ENCODE measurements at regions not wholly inside any gene's neighbourhood (a gene's known extent, or its start where the extent isn't known, plus 50 kb on each side); places are given as distances from the start of the nearest gene placed in this dataset.
"Not testable (repeated sequence)": the region's sequence is repeated elsewhere in the genome, so short reads cannot be mapped to it uniquely, and the experiment has no call there.

DNA sequence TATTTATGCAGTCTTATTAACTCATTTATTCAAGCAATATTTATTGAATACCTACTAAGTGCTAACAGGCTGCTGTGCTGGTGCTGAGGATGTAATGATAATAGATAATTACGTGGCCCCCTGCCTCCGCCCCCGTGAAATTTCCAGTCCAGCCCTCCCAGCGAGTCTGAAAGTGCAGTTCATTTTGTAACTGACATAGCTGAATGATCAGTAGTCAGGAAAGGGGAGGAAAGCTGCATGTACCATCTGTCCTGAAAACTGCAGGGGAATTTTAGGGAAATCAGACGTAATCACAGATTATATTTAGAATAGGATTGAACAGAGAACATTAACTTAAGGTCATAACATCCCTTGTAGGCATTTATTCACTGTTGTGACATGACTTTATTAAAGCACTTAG, 736.8 kb downstream of the MCTP2 start:
- no peak for DNase-seq (ENCODE audit: extremely low read depth in 1 of 2, low read depth in 1 of 2)

DNA sequence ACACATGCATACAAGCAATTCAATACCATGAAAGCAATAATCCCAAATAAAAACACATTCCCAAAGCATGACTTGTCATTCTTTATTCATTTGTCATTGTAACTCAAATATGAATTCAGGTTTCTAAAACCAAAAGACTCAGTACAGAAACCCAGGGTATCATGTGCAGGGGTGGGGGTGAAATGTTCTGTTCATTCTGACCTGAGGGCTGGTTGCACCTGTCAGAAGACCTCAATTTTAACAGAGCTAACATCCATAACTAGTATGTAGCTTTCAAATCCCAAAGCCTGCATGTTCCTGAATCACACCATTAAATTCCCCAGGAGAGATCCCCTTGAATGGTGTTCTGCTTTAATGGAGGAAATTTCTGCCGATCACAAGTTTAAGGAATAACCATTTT, 738.7 kb downstream of the MCTP2 start:
- DNase-seq (ENCODE audit: extremely low read depth in 1 of 2, low read depth in 1 of 2): no peak

DNA sequence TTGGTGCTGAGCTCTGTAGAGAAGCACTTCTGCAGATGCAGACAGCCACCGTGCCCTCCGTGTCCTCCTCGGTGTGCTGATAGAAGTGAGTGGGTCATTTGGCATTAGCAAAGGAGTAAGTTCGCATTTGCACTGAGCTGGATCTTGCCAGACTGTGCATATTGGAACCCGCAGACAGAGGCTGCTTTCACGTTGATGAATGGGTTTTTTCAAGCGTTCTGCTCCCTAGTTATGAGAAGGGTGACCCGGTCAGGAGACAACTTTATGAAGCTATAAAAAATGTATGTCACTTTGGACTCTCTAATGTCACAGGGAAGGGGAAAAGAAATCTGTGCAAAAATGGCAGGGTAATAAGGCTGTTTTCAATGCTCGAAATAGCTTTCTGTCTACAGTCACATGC, 739.4 kb downstream of the MCTP2 start:
- DNase-seq (ENCODE audit: extremely low read depth in 1 of 2, low read depth in 1 of 2): no peak

DNA sequence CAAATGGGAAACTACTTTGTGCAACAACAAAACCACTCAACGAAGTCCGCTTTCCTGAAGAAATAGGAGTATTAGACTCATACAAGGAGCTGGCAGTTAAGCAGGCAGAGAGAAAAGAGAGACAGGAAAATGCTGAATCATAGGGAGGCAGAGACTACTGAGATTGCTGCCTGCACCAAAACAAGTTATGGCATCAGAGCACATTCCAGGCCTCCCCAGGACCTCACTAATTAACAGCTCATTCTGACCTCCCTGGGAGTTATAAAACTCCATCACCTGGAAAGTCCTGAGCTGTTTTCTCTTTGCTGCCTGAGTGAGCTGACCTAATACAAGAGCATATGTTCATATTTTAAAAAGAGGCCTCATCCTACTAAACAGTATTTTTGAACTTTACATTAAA, 741.0 kb downstream of the MCTP2 start:
- no peak for DNase-seq (ENCODE audit: extremely low read depth in 1 of 2, low read depth in 1 of 2)

DNA sequence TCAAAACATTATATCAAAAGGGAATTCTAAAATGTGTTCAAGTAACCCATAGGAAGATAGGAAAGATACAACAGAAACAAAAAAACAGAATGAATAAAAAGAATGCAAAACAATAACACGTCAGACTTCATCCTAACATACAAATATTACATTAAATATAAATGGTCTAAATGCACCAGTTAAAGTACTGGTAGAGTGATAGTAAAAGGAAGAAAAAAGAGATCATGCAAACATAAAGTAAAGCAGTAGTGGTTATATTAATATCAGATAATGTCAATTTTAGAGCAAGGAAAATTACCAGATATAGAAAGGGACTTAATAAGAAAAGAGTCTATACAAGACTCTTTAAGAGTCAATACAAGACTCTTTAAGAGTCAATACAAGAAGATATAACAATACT, 755.7 kb downstream of the MCTP2 start:
- DNase-seq (ENCODE audit: extremely low read depth in 1 of 2, low read depth in 1 of 2): no peak

DNA sequence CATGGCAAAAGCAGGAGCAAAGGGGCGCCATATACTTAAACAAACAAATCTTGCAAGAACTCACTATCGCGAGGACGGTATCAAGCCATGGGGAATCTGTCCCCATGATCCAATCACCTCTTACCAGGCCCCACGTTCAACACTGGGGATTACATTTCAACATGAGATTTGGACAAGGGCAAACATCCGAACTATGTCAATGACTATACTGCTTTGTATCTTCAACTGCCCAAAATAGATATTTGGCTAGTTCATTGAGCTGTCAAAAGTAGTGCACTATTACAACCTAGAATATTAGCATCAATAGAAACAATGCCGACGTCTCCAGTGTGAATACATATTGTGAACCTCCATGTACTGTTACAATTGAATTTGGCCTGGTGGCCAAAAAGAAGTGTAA, 760.4 kb downstream of the MCTP2 start:
- DNase-seq (ENCODE audit: extremely low read depth in 1 of 2, low read depth in 1 of 2): no peak

DNA sequence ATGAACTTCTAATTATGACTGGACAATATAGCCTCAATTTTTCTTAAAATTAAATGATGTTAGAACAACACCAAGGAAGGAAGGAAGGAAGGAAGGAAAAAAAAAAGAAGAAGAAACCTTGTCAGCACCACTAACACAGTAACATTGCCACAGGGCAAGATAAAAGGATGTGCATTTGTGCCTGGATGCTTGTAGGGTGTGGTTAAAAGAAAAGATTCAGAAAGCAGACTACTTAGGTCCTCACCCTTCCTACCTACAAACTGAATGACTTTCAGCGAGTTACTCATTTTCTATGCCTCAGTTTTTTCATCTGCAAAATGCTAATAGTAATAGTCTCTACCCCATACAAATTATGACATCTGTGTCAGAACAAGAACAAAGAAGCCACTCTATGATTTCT, 778.3 kb downstream of the MCTP2 start:
- DNase-seq (ENCODE audit: extremely low read depth in 1 of 2, low read depth in 1 of 2): no peak

DNA sequence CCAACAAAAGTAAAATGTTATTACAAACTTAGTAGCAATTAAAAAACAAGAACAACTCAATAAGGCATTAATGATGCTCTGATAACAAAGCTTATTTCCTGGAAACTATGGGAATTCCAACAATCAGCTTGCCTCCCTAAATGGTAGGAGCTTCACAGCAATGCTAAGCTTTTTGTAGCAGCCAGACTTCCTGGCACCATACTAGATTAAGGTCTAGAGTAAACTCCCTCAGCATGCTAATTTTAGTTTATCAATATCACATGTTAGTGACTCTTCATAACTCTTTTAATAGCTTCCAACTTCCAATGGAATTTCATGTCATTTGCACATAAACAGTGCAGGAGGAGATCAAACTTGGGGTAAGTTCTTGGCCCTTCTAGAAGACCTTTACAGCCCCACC, 782.0 kb downstream of the MCTP2 start:
- no peak for DNase-seq (ENCODE audit: extremely low read depth in 1 of 2, low read depth in 1 of 2)

DNA sequence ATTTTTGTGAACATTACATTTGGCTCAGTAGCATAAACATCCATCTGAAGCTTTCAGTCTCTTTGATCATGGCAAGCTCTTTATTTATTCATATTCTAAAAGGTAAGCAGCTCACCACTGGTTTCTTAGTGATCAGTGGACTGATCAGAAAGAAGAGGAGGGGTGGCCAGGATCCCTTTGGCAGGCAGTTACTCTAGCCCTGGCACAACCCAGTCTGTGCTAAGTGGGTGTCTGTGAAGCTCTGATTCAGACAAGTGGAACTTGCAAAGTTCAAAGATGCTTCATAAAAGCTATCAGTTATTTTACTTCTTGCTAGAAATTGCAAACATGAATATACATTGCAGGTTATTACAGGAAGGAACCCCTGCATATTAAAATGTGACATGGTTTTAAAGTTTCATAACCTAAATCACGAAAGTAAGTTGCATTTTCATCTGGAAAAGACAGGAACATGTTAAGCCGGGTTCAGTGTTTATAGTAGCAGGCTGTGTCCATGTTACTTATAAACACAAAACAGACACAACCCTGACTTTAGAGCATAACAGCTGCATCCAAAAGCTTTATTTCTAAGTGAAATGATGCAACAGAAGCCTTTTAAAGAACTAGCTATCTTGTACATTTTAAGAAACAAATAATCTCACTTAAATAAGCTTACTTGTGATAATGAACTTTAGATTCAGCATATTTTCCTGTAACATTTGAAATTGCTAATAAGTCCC, 785.3 kb downstream of the MCTP2 start:
- DNase-seq (ENCODE audit: extremely low read depth in 1 of 2, low read depth in 1 of 2): no peak

DNA sequence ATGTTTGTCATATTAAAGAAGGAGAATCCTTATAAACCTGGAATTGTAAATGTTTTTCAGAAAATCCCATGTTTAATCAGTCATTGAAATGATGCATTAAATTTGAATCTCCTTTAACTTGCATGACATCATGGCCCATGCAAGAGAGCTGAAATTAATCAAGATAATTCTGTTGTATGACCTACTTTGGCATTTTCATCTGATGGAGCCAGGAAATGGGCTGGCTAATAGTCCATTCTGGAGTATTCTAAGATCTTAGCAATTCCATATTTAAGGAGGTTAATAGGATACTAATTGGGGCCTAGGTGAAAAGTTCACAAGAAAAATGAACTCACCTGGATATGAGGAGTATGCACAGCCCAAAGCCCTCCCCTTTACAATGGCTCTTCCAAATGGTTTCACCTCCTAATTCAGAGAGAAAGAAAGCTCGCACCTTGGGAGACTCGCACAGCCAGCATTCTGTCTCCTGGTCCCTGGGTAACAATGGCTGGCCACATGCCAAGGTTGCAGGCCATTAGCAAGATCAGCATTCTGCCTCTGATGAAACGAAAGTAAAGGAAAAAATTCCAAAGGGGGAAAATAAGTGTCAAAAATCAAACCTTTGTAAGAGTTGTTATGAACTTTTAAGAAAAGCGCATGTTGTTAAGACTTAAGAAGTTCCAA, 786.4 kb downstream of the MCTP2 start:
- DNase-seq (ENCODE audit: extremely low read depth in 1 of 2, low read depth in 1 of 2): no peak

DNA sequence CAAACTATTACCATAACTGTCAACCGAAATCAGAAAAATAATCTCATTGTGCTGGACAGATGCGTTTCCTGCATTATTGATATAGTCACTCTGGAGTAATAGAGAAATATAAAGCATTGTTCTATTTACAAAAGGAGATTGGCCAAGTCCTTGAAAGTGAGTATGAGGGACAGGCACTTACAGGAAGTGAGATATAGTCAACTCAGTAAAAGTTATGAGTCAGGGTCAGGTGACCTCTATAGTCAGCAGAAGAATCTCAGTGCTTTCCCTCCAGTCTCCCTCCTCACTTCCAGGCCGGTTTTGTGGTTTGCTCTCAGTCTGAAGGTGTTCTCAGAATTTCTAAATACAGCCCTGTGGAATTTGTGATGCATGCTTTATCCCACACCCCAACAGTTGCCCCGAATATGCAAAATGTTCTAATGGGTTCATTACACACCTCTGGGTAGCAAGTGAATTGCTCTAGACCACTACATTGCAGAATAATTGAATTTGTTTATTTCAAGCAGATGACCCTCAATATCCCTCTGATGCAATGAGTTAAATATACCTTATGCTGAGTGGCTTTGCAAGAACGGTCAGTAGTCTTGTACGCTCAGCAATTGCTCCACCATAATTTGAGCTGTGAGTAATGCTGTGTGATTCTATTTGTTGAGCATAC, 787.7 kb downstream of the MCTP2 start:
- no peak for DNase-seq (ENCODE audit: extremely low read depth in 1 of 2, low read depth in 1 of 2)

DNA sequence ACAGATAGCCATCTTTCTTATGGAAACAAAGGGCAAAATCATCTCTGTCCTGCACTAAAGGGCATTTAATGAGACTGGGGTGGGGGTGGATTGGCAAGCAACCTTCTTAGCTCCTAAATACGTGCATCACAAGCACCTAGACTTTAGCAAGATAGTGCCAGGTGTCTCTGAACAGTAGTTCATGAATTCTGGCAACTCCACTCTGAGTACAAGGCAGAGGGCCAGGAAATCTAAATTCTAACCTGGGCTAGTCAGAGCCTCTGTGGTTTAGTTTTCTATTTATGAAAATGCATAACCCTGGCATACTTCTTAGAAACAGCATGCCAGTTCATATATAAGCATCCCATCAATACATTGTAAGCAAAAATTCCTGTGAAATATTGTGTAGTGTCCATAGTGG, 788.5 kb downstream of the MCTP2 start:
- no peak for DNase-seq (ENCODE audit: extremely low read depth in 1 of 2, low read depth in 1 of 2)

DNA sequence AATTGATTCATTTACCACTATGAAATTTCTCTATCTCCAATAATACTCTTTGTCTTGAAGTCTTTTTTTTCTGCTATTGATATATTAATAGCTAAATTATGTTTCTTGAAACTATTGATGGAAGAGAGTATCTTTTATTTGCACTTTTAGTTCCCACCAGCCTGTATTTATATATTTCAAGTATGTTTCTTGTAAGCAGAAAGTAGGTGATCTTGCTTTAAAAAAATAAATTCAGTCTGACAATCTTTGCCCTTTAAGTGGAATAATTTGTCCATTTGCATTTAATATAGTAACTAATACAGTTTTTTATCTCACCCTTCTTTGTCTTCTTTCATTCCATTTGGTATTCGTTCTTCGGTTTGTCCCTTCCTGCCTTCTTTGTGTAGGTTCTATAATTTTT, 790.5 kb downstream of the MCTP2 start:
- DNase-seq (ENCODE audit: extremely low read depth in 1 of 2, low read depth in 1 of 2): no peak

DNA sequence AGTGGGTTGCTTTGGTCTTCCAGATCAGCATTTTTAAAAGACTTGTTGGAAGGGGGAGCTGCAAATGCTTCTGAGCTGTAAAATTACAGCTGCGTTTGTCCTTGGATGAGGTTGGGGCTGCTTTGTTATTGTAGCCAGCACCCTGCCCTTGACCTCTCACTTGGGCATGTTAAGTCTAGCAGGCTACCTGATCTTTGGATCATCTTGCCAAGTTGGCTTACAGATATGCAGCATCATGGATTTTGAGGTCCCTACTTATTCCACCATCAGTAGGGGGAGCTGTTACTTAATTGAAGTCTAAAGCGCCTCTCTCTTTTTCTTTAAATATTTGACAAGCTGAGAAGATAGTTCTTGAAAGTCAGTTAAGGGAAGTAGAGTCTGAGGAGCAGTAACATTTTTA, 793.0 kb downstream of the MCTP2 start:
- no peak for DNase-seq (ENCODE audit: extremely low read depth in 1 of 2, low read depth in 1 of 2)

DNA sequence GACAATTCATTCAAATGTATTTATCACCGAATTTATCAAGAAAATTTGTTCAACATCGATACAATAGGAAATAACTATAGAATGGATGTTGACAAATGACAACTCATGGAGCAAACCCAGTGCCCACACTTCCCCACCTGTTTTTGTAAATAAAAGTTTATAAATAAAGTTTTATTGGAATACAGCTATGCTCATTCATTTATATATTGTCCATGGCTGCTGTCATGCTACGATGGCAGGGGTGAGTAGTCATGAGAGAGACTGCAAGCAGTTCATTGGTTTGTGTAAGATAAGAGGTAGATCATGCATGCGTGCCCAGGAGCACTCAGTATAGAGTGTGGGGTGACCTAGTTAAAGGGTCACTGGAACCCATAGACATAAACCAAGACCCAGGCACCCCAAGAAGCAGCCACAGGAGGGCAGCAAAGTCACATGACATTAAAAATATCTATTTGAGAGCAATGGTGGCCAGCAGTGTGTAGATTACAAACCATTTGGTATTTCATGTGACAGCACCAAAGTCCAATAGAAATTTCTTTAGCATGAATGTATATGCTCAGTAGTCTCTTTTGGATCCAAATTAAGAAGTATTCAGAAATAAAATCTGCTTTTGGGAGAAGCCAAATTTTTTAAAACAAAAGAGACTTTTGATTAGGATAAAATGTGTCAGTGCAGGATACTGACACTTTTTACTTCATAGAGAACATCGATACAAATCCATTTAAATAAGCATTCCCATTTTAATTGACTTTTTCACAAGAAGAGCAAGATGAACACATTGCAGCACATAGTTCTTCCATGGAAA, 794.8 kb downstream of the MCTP2 start:
- DNase-seq (ENCODE audit: extremely low read depth in 1 of 2, low read depth in 1 of 2): no peak

DNA sequence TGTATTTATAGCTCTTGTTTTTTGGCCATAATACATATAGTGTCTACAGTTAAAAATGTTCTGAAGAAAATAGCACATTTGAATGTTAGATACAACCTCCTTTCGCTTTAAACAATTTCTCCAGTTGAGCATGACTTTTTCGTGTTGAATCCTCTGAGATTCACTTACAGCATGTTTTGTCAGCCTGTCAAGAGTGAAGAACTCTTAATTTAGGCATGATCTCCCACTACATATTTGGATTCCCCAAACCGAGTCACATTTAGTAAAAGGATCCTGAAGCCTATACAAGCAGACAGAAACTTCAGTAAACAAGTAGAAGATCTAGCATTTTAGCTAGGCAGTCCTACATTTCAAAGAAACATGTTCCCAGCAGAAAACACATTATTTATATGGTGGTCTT, 796.6 kb downstream of the MCTP2 start:
- no peak for DNase-seq (ENCODE audit: extremely low read depth in 1 of 2, low read depth in 1 of 2)

DNA sequence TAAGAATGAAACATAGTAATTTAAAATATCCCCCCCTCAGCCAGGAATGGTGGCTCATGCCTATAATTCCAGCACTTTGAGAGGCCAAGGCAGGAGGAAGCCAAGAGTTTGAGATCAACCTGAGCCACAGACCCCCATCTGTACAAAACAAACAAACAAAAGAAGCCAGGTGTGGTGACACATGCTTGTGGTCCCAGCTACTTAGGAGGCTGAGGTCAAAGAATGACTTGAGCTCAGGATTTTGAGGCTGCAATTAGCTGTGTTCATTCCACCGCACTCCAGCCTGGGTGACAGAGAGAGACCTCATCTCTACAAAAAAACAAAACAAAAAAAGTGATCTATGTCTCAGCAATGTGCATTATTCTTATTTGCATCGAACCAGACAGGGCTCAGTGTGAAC, 800.8 kb downstream of the MCTP2 start:
- DNase-seq (ENCODE audit: extremely low read depth in 1 of 2, low read depth in 1 of 2): no peak

DNA sequence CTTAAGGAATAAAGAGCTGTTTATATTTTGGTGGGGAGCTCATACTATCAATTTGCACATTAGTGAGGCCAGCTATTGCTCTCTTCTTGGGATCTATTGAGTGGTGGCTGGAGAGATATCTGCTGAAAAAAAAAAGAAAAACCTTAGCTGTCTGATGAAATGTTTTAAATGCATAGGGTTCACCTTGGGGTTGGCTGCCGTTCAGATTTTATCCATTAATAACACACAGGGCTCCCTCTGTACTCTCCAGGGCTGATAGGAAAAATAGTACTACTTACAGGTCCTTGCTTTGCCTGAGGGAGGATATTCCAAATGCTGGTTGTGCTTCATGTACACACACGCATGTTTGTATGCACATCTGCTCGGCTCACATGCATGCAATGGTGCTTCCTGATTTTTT, 803.7 kb downstream of the MCTP2 start:
- no peak for DNase-seq (ENCODE audit: extremely low read depth in 1 of 2, low read depth in 1 of 2)

DNA sequence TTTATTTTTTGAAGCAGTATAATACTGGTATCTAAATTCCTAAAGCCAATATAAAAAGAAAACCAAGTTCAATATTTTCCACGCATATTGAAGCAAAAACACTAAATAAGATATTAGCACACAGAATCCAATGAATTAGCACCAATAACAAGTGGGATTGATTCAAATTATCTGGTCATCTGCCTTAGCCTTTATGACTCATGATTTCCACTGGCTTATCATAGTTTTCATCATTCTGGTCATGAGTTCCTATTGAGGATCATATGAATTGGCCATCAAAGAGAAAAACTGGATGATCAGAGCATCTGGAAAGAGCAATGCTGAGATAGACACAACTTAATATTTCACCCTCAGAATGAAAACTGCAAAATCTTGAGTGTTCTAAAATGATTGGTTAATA, 809.9 kb downstream of the MCTP2 start:
- DNase-seq (ENCODE audit: extremely low read depth in 1 of 2, low read depth in 1 of 2): no peak

DNA sequence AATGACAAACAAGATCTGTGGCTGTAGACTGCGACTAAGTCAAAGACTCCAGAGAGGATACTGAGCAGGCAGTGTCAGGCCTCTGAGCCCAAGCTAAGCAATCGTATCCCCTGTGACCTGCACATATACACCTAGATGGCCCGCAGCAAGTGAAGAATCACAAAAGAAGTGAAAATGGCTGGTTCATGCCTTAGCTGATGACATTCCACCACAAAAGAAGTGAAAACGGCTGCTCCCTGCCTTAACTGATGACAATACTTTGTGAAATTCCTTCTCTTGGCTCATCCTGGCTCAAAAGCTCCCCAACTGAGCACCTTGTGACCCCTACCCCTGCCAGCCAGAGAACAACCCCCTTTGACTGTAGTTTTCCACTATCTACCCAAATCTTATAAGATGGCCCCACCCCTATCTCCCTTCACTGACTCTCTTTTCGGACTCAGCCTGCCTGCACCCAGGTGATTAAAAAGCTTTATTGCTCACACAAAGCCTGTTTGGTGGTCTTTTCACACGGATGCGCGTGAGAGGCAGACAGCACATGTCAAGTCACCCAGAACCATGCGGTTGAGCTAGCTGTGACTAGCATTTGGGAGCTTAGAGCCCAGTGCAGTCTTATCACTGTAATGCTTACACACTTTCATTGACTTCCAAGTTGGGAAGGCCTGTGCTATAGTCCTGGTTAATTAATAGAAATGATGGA, 812.0 kb downstream of the MCTP2 start:
- DNase-seq (ENCODE audit: extremely low read depth in 1 of 2, low read depth in 1 of 2): not testable (repeated sequence)

DNA sequence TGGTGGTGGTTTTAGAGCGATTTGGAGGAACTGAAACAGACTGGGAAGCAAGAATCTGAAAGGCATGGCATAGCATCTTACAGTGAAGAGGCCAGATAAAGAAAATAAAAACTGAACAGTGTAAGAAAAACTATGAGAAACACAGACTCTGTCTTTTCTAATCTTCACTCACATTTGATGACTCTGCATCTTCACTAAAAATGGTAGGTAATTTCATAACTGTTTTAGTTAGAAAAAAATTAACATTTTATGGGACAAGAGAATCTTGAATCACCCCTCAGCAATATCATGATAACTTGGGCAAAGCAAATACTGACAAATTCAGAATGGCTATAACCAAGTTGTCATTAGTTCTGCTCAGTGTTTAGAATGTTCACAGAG, 812.6 kb downstream of the MCTP2 start:
- no peak for DNase-seq (ENCODE audit: extremely low read depth in 1 of 2, low read depth in 1 of 2)
